NCI-H146 (cell line): ENCODE measurements at regions not wholly inside any gene's neighbourhood (a gene's known extent, or its start where the extent isn't known, plus 50 kb on each side); places are given as distances from the start of the nearest gene placed in this dataset.

Source experiments
- DNase-seq: peaks from one replicate; lab custom pipeline; 2025; lab: John Stamatoyannopoulos, UW

DNA sequence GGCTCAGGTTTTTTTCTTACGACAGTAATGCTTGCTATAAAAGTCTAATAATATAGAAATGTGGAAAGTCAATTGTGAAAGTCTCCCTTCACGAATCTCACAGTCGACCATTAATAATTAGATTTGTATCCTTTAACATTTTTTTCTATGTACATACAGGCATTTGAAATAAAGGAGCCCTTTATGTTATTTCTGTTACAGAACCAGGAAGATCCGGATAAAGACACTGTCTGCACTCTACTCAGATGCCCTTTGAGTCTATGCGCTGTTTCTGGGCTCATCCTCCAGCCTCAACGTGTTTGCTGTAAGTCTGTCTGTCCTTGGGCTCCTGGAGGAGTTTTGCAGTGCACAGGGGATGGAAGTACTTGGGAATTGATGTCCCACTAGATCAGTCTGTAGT, 212.2 kb upstream of the ATP2B1 start:
- DNase-seq = no peak

GRCh38 chr12:89919241-89919906, 210.7 kb upstream of the ATP2B1 start:
- DNase-seq = no peak

GRCh38 chr12:89918172-89918846, 209.7 kb upstream of the ATP2B1 start:
- no peak for DNase-seq

DNA sequence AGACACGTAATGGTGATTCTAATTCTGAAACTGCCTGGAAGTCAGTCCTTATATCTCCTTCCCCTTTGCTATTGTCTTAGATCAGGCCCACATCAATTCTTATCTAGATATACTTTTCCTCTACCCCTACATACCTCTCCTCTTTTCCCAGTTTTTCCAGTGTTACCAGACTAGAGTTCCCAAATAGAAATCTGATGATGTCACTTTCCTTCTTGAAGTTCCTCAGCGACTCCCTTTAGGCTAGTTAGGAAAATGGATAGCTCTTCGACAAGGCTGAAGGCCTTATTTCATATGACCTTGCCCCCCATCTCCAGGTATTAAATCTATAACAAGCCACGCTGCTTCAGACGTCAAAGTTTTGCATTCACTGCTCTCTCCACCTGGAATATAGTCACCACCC, 201.1 kb upstream of the ATP2B1 start:
- DNase-seq = no peak

- DNase-seq = no peak
Observed at GRCh38 chr12:89907659-89908058, 199.0 kb upstream of the ATP2B1 start.

GRCh38 chr12:89906824-89907223, 198.2 kb upstream of the ATP2B1 start:
- no peak for DNase-seq

GRCh38 chr12:89906178-89906577, 197.5 kb upstream of the ATP2B1 start:
- no peak for DNase-seq

- DNase-seq = no peak
Observed at GRCh38 chr12:89901906-89902642, 193.4 kb upstream of the ATP2B1 start.

DNA sequence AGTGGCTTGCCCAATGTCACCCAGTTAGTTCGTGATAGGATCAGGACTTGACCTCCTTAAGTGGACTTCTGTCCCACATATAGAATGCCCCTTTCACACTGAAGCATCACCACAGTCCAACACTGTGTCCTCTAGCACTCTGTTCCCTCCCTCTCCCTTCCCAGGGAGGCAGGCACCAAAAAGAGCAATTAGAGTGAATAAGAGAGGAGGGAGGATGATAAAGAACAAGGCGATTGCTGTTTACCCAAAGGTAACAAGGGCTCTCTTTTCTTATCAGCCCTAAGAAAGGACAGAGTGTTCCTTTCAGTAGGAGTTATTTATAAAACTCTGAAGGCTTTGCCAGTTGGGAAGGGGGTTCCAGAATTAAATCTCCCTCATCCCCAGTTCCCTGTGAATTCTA, 192.7 kb upstream of the ATP2B1 start:
- no peak for DNase-seq

DNA sequence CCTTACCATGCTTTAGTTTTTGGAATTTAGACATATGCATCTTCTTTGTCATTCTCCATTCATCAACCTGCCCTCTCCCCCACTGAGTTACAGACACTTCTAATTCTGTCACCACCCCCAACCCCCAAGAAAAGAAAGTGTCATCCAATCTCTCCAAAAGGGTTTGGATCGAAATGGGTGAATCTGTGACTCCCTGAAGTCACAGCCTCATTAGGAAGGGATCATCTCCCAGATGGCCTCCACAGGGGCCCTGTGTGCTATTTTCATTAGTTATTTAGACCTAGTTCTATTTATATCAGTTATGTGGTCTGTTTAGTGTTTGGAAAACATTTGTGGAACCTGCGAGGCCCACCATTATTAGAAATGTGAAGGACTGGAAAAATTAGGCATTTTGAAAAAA, 191.0 kb upstream of the ATP2B1 start:
- DNase-seq = no peak

- no peak for DNase-seq
Observed at GRCh38 chr12:89895591-89895990, 187.0 kb upstream of the ATP2B1 start.

DNA sequence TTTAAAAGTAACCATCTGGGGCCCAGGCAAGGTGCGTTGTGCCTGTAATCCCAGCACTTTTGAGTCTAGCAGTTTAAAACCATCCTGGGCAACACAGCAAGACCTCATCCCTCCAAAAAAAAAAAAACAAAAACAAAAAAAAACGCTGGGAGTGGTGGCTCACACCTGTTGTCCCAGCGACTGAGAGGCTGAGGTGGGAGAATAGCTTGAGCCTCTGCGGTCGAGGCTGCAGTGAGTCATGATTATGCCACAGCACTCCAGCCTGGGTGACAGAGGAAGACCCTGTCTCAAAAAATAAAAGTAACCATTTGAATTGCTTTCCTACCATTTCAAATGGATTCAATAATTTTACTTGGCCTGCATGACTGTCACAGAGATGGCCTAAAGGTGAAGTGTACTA, 186.5 kb upstream of the ATP2B1 start:
- DNase-seq = no peak

DNA sequence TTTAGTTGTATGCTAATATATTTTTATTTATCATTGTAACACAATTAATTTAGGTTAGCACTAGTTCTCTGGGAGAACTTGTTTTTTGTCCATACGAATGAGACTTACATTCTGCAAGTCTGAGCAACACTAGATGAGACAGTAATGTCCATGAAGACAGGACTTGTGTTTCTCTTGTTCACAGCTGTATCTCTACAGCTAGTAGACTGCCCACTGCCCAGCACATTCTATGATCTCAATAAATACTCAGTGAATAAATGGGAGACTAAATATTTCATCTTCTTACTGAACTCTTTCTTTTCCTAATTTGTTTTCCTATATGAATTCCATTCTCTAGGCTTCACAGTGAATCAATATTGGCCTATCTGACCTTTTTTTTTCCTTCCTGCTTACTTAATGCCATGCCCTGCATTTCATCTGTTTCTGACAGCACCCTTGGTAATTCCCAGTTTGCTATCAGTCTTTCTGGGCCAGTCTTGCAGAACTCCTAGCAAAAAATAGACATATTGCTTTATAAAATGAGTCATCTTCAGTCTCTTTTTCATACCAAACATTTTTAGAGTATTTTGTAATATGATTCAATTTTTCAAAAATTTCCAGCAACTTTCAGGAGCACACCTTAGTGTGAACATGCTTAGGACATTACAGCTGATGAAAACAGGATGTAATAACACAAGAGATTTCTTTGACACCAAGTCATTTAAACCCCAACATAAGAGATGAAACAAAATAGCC, 185.5 kb upstream of the ATP2B1 start:
- DNase-seq = no peak

GRCh38 chr12:89892436-89892835, 183.8 kb upstream of the ATP2B1 start:
- DNase-seq = no peak

DNA sequence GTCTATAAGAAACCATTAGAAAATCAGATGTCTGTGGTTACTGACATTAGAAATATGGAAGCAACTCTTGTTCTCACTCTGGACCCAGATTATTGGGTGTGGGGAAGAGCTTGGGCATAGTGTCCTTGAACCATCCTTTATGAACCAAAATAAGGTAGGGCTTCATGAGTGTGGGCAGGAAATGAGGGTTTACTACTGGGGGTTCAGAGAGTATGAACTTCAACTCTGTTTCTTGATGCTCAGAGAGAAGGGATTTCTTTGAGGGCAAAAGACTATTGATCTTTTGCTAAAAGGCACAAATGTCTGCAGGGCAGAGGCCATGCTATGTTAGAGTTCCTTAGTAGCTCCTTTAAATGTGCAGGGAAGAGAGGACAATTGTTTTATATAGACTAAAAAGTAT, 183.3 kb upstream of the ATP2B1 start:
- DNase-seq = no peak

- no peak for DNase-seq
Observed at GRCh38 chr12:89890161-89890560, 181.5 kb upstream of the ATP2B1 start.

DNA sequence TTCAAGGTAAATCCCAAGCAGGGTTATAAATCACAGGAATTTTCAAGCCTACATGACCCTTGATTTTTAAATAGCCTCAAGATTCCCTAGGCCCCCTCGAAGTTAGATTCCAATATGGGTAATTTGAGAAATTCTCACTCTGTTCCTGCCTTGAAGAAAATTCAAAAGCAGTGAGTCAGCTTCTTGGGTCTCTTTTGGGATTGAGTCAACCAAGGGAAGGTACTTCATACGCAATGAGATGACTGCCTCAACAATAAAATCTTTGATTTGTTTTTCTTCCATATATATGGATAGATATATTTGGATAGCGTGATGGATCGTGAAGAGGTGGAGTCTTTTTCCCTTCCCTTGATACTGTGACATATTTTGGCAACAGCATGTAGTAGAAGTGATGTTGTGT, 180.4 kb upstream of the ATP2B1 start:
- DNase-seq = no peak

DNA sequence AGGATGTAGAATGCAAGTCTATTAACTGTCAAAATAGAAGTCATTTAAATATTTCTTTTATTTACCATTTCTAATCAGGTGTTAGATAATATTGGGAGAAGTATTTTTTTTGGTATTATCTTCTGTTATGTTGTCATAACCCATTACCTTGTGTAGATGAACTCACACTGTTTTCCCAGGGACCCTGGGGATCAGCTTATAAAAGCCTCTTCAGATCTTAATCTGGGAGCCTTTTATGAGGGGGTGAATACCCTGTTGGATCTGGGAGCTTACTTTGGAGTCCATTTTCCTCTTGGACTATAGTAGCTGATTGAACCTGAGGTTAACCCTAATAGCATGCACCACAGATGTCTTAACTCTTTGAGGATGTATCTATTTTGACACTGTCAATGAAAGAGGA, 176.3 kb upstream of the ATP2B1 start:
- no peak for DNase-seq

DNA sequence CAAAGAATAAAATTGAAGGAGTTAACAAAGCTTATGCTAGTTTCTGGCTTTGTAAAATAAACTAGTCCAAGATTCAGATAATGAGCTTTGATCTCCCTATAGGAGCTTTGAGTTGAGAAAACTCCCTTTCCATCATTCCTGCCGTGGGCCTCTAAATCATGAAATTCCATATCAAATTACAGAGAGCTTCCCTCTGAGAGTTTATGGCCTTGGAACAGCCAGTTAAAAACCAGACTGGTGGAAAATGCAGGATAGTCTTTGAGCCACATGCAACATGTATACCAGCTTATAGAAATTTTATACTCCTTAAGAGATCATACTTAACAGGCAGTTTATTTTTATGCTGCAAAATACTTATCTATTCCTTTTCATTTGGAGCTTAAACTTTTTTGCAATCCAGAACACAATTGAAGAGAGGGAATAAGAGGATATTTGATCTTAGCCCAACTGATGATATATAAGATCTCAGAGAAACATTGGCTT, 175.8 kb upstream of the ATP2B1 start:
- no peak for DNase-seq

DNA sequence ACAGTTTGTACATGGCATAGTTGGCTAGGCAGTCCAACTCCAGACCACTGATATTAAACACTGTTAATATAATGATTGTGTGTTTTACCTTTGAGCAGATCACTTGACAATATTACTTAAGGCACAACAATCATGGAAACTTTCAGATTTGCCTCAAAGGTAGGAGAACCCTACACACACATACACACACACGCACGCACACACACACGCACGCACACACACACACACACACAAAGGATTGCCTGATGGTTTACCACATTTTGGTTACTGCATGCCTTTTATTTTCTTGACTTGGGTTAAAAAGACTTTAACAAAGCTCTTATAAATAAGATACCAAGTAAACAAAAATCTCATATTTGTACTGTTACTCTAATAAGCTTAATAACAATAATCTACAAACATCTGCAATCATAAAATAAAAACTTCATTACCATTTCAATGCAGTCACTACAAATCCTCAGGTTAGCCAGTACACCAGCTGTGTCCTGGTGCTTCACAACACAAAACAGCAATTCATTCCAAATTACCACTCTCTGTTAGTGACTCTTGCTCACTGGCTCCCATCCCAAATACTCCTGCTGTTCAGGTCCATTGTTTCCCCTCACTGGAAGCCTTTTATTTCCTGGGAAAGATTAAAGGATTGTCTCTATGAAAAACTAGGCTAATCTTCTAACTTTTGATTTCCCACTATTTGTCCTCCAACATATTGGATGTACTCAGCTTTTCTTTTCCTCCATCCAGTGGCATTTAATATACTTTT, 175.2 kb upstream of the ATP2B1 start:
- peak; percentile 40 for DNase-seq

- no peak for DNase-seq
Observed at GRCh38 chr12:89882792-89883191, 174.2 kb upstream of the ATP2B1 start.

DNA sequence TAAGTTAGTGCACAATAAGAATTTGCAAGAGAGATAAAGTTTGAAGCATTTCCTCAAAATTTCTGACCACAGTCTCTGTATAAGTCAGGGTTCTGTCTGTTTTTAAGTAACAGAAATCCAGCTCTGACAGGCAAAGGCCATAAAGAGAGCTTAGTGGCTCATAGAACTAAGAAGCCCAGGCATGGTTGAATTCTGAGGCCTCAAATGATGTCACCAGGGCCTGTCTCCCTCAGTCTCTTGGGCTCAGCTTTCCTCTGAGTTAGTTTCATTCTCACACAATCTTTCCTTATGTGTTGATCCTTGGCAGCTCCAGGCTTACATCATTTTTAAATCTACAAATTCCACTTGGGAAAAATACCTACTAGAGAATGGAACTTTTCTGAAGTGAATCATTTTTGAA, 173.4 kb upstream of the ATP2B1 start:
- no peak for DNase-seq
